ENCODE measurements at regions not wholly inside any gene's neighbourhood (a gene's known extent, or its start where the extent isn't known, plus 50 kb on each side); places are given as distances from the start of the nearest gene placed in this dataset.

GRCh38 chr17:70774339-70775117 lies 605.2 kb downstream of the KCNJ2 start:
- Mint-ChIP-seq H3K4me3 (no peak overlapping the region), H3K27ac (no peak overlapping the region), H3K36me3 (ENCODE audit: low read depth) (no peaks in the 10 kb centered on the region), H3K4me1 (no peaks in the 10 kb centered on the region), H3K9me3 (no peaks in the 10 kb centered on the region), H3K27me3 (no peaks in the 10 kb centered on the region)
- CTCF ChIA-PET: no interaction called here
- DNase-seq: no peak
- POLR2A ChIA-PET: no interaction called here

GRCh38 chr17:70775679-70776078 lies 606.3 kb downstream of the KCNJ2 start:
- ChIA-PET CTCF (no interaction called here), POLR2A (no interaction called here)
- DNase-seq: no peak
- Mint-ChIP-seq H3K36me3 (ENCODE audit: low read depth) (no peaks in the 10 kb centered on the region), H3K9me3 (no peaks in the 10 kb centered on the region), H3K4me3 (no peak overlapping the region), H3K27me3 (no peaks in the 10 kb centered on the region), H3K4me1 (no peaks in the 10 kb centered on the region), H3K27ac (no peak overlapping the region)

- Mint-ChIP-seq H3K9me3 (no peaks in the 10 kb centered on the region), H3K4me1 (no peaks in the 10 kb centered on the region), H3K27ac (no peak overlapping the region), H3K4me3 (no peak overlapping the region), H3K36me3 (ENCODE audit: low read depth) (no peaks in the 10 kb centered on the region), H3K27me3 (no peaks in the 10 kb centered on the region)
- ChIA-PET CTCF (no interaction called here), POLR2A (no interaction called here)
- no peak for DNase-seq
These were observed 607.1 kb downstream of the KCNJ2 start for GRCh38 chr17:70776441-70776840.

- Mint-ChIP-seq H3K9me3 (no peaks in the 10 kb centered on the region), H3K4me3 (no peak overlapping the region), H3K36me3 (ENCODE audit: low read depth) (no peaks in the 10 kb centered on the region), H3K27me3 (no peaks in the 10 kb centered on the region), H3K27ac (no peak overlapping the region), H3K4me1 (no peaks in the 10 kb centered on the region)
- ChIA-PET POLR2A (no interaction called here), CTCF (no interaction called here)
- no peak for DNase-seq
These were observed 610.7 kb downstream of the KCNJ2 start for GRCh38 chr17:70780031-70780430.

- CTCF ChIA-PET: no interaction called here
- Mint-ChIP-seq H3K27ac (no peak overlapping the region), H3K27me3 (no peaks in the 10 kb centered on the region), H3K36me3 (ENCODE audit: low read depth) (no peaks in the 10 kb centered on the region), H3K9me3 (no peaks in the 10 kb centered on the region), H3K4me3 (no peak overlapping the region), H3K4me1 (no peaks in the 10 kb centered on the region)
- DNase-seq: no peak
- POLR2A ChIA-PET: no interaction called here
These were observed 616.7 kb downstream of the KCNJ2 start for GRCh38 chr17:70786081-70786480.

GRCh38 chr17:70787721-70788300 lies 618.5 kb downstream of the KCNJ2 start:
- H3K4me1 Mint-ChIP-seq: no peaks in the 10 kb centered on the region
- no peak overlapping the region for H3K4me3 Mint-ChIP-seq
- CTCF ChIA-PET: no interaction called here

GRCh38 chr17:70791748-70792443 lies 622.6 kb downstream of the KCNJ2 start:
- Mint-ChIP-seq H3K36me3 (ENCODE audit: low read depth) (no peaks in the 10 kb centered on the region), H3K4me1 (no peaks in the 10 kb centered on the region), H3K4me3 (no peak overlapping the region), H3K27ac (no peak overlapping the region), H3K9me3 (no peaks in the 10 kb centered on the region), H3K27me3 (no peaks in the 10 kb centered on the region)
- ChIA-PET CTCF (no interaction called here), POLR2A (no interaction called here)
- DNase-seq: no peak

More at GRCh38 chr17:70787721-70788300, 618.5 kb downstream of the KCNJ2 start:
- H3K9me3 Mint-ChIP-seq: no peaks in the 10 kb centered on the region
- H3K27me3 Mint-ChIP-seq: no peaks in the 10 kb centered on the region
- DNase-seq: no peak
- no peaks in the 10 kb centered on the region for H3K36me3 Mint-ChIP-seq (ENCODE audit: low read depth)
- no peak overlapping the region for H3K27ac Mint-ChIP-seq
- POLR2A ChIA-PET: no interaction called here

GRCh38 chr17:70794738-70795137 lies 625.4 kb downstream of the KCNJ2 start:
- POLR2A ChIA-PET: no interaction called here

GRCh38 chr17:70795620-70796019 lies 626.3 kb downstream of the KCNJ2 start:
- POLR2A ChIA-PET: no interaction called here
- H3K9me3 Mint-ChIP-seq: peaks cover 3% of the 10 kb centered on the region
- H3K4me3 Mint-ChIP-seq: no peak overlapping the region
- DNase-seq: no peak
- CTCF ChIA-PET: no interaction called here
- H3K4me1 Mint-ChIP-seq: no peaks in the 10 kb centered on the region
- H3K27me3 Mint-ChIP-seq: no peaks in the 10 kb centered on the region
- H3K36me3 Mint-ChIP-seq (ENCODE audit: low read depth): no peaks in the 10 kb centered on the region
- no peak overlapping the region for H3K27ac Mint-ChIP-seq

More at GRCh38 chr17:70794738-70795137, 625.4 kb downstream of the KCNJ2 start:
- Mint-ChIP-seq H3K36me3 (ENCODE audit: low read depth) (no peaks in the 10 kb centered on the region), H3K4me3 (no peak overlapping the region), H3K4me1 (no peaks in the 10 kb centered on the region), H3K9me3 (peaks cover 3% of the 10 kb centered on the region), H3K27me3 (no peaks in the 10 kb centered on the region), H3K27ac (no peak overlapping the region)
- CTCF ChIA-PET: no interaction called here
- DNase-seq: no peak

GRCh38 chr17:70796757-70797156 lies 627.4 kb downstream of the KCNJ2 start:
- ChIA-PET CTCF (no interaction called here), POLR2A (no interaction called here)
- Mint-ChIP-seq H3K9me3 (peaks cover 3% of the 10 kb centered on the region), H3K4me3 (no peak overlapping the region), H3K36me3 (ENCODE audit: low read depth) (no peaks in the 10 kb centered on the region), H3K4me1 (no peaks in the 10 kb centered on the region), H3K27ac (no peak overlapping the region), H3K27me3 (no peaks in the 10 kb centered on the region)
- DNase-seq: no peak

- Mint-ChIP-seq H3K9me3 (peaks cover 3% of the 10 kb centered on the region), H3K4me1 (no peaks in the 10 kb centered on the region), H3K27ac (no peak overlapping the region), H3K36me3 (ENCODE audit: low read depth) (no peaks in the 10 kb centered on the region), H3K27me3 (no peaks in the 10 kb centered on the region), H3K4me3 (no peak overlapping the region)
- CTCF ChIA-PET: no interaction called here
- POLR2A ChIA-PET: no interaction called here
- DNase-seq: no peak
These were observed 627.8 kb downstream of the KCNJ2 start for GRCh38 chr17:70797166-70797565.

GRCh38 chr17:70804161-70804560 lies 634.8 kb downstream of the KCNJ2 start:
- H3K36me3 Mint-ChIP-seq (ENCODE audit: low read depth): no peaks in the 10 kb centered on the region
- ChIA-PET POLR2A (no interaction called here), CTCF (no interaction called here)
- H3K27me3 Mint-ChIP-seq: no peaks in the 10 kb centered on the region
- no peak overlapping the region for H3K4me3 Mint-ChIP-seq
- H3K4me1 Mint-ChIP-seq: no peaks in the 10 kb centered on the region
- H3K9me3 Mint-ChIP-seq: no peaks in the 10 kb centered on the region
- no peak overlapping the region for H3K27ac Mint-ChIP-seq
- no peak for DNase-seq

- POLR2A ChIA-PET: no interaction called here
- Mint-ChIP-seq H3K27me3 (no peaks in the 10 kb centered on the region), H3K4me3 (no peak overlapping the region), H3K36me3 (ENCODE audit: low read depth) (no peaks in the 10 kb centered on the region), H3K4me1 (no peaks in the 10 kb centered on the region), H3K9me3 (no peaks in the 10 kb centered on the region), H3K27ac (no peak overlapping the region)
- CTCF ChIA-PET: no interaction called here
- no peak for DNase-seq
These were observed 639.3 kb downstream of the KCNJ2 start for GRCh38 chr17:70808596-70808995.

GRCh38 chr17:70810609-70811008 lies 641.3 kb downstream of the KCNJ2 start:
- ChIA-PET CTCF (no interaction called here), POLR2A (no interaction called here)
- Mint-ChIP-seq H3K36me3 (ENCODE audit: low read depth) (no peaks in the 10 kb centered on the region), H3K27me3 (no peaks in the 10 kb centered on the region), H3K4me1 (no peaks in the 10 kb centered on the region), H3K27ac (no peak overlapping the region), H3K4me3 (no peak overlapping the region), H3K9me3 (no peaks in the 10 kb centered on the region)
- no peak for DNase-seq
